SK-N-SH treated with all-trans-retinoic acid at 6 μM for 48 hours (cell line): ENCODE measurements at regions not wholly inside any gene's neighbourhood (a gene's known extent, or its start where the extent isn't known, plus 50 kb on each side); places are given as distances from the start of the nearest gene placed in this dataset.

ENCODE experiments used
- ARNTL ChIP-seq: fragments of 450-650 bp; formaldehyde crosslinking; IDR thresholded peaks from 2 replicates; pipeline ENCODE4 v1.5.0; 2020; ENCODE audit warnings: low read depth, mild to moderate bottlenecking, moderate library complexity, borderline replicate concordance
- CSDC2 ChIP-seq: fragments of 250-450 bp; sonication (Bioruptor Pico); IDR thresholded peaks from 2 replicates; pipeline ENCODE4 v1.5.0; 2020; ENCODE audit warnings: mild to moderate bottlenecking, moderate library complexity
- PATZ1 ChIP-seq: fragments of 250-450 bp; sonication (Bioruptor Pico); IDR thresholded peaks from 2 replicates; pipeline ENCODE4 v1.8.0; 2020; ENCODE audit warnings: mild to moderate bottlenecking, moderate library complexity, borderline replicate concordance
- POU6F1 ChIP-seq: fragments of 250-450 bp; sonication (Bioruptor Pico); IDR thresholded peaks from 2 replicates; pipeline ENCODE4 v1.8.0; 2021; ENCODE audit warnings: low read depth, mild to moderate bottlenecking, moderate library complexity, borderline replicate concordance
- PPARA ChIP-seq: fragments of 250-450 bp; sonication (Bioruptor Pico); IDR thresholded peaks from 2 replicates; pipeline ENCODE4 v1.5.0; 2020; ENCODE audit warnings: mild to moderate bottlenecking, borderline replicate concordance
- TCF4 ChIP-seq: fragments of 250-450 bp; sonication (Bioruptor Pico); IDR thresholded peaks from 2 replicates; pipeline ENCODE4 v1.8.0; 2021; ENCODE audit warnings: mild to moderate bottlenecking, moderate library complexity, borderline replicate concordance
- ZFP3 ChIP-seq: fragments of 250-450 bp; sonication (Bioruptor Pico); IDR thresholded peaks from 2 replicates; pipeline ENCODE4 v1.5.0; 2020; ENCODE audit warnings: mild to moderate bottlenecking, moderate library complexity
- ZFP30 ChIP-seq: fragments of 450-650 bp; formaldehyde crosslinking; IDR thresholded peaks from 2 replicates; pipeline ENCODE4 v1.5.0; 2022; ENCODE audit warnings: mild to moderate bottlenecking, moderate library complexity
- ZNF70 ChIP-seq: fragments of 450-650 bp; formaldehyde crosslinking; IDR thresholded peaks from 2 replicates; pipeline ENCODE4 v1.5.0; 2020; ENCODE audit warnings: mild to moderate bottlenecking, moderate library complexity
- TF ChIP-seq, protein P1 (sequence below): fragments of 250-450 bp; sonication (Bioruptor Pico); IDR thresholded peaks from 2 replicates; pipeline ENCODE4 v1.5.1; 2021; ENCODE audit warnings: mild to moderate bottlenecking, moderate library complexity
- TF ChIP-seq, protein P2 (sequence below): fragments of 250-450 bp; sonication (Bioruptor Pico); IDR thresholded peaks from 2 replicates; pipeline ENCODE4 v1.5.1; 2020; ENCODE audit warnings: low read depth, mild to moderate bottlenecking, moderate library complexity

- TF ChIP-seq PATZ1 (CRISPR knock-in tag) (no peak), ZFP30 (CRISPR knock-in tag) (no peak), TCF4 (CRISPR knock-in tag) (no peak), ZNF70 (CRISPR knock-in tag) (no peak), ZFP3 (CRISPR knock-in tag) (no peak), ARNTL (CRISPR knock-in tag) (no peak), CSDC2 (CRISPR knock-in tag) (no peak), POU6F1 (CRISPR knock-in tag) (no peak), PPARA (CRISPR knock-in tag) (no peak)
- TF ChIP-seq, protein P1, sequence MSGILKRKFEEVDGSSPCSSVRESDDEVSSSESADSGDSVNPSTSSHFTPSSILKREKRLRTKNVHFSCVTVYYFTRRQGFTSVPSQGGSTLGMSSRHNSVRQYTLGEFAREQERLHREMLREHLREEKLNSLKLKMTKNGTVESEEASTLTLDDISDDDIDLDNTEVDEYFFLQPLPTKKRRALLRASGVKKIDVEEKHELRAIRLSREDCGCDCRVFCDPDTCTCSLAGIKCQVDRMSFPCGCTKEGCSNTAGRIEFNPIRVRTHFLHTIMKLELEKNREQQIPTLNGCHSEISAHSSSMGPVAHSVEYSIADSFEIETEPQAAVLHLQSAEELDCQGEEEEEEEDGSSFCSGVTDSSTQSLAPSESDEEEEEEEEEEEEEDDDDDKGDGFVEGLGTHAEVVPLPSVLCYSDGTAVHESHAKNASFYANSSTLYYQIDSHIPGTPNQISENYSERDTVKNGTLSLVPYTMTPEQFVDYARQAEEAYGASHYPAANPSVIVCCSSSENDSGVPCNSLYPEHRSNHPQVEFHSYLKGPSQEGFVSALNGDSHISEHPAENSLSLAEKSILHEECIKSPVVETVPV (CRISPR knock-in tag): no peak
- TF ChIP-seq, protein P2, sequence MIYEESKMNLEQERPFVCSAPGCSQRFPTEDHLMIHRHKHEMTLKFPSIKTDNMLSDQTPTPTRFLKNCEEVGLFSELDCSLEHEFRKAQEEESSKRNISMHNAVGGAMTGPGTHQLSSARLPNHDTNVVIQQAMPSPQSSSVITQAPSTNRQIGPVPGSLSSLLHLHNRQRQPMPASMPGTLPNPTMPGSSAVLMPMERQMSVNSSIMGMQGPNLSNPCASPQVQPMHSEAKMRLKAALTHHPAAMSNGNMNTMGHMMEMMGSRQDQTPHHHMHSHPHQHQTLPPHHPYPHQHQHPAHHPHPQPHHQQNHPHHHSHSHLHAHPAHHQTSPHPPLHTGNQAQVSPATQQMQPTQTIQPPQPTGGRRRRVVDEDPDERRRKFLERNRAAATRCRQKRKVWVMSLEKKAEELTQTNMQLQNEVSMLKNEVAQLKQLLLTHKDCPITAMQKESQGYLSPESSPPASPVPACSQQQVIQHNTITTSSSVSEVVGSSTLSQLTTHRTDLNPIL (CRISPR knock-in tag): no peak
Measured at GRCh38 chr19:29128203-29128602, 84.7 kb downstream of the UQCRFS1 start.
